ENCODE measurements at regions not wholly inside any gene's neighbourhood (a gene's known extent, or its start where the extent isn't known, plus 50 kb on each side); places are given as distances from the start of the nearest gene placed in this dataset.

DNA sequence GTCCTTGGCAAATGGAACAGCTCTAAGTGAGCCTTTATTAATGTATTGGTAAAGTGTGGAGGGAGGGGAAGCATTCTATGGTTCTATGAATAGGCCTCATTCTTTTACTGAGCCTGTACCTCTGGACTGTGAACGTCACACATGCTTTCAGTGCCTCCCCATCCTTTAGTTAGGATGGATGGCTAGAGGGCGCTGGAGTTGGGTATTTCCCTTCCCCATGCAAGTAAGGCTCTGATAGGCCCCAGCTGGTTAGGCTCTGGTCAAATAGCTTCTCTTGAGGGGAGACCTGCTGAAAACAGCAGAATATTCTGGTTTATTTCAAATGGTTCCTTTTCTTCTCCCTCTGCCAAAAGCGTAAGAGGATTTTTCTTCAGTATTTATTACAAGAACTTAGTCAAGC, 860.9 kb upstream of the MDGA2 start:
- no peaks in the 10 kb centered on the region for H3K36me3 ChIP-seq (ENCODE audit: control insufficient read depth in 4 of 4, insufficient read depth in 3 of 4, low read depth in 1 of 4, low read length in 3 of 4)
- H3K9me3 ChIP-seq (ENCODE audit: control insufficient read depth in 4 of 4, low read length in 3 of 4): peaks cover 0 to 3% (median 0%) of the 10 kb centered on the region in 4 donors
- H3K27me3 ChIP-seq (ENCODE audit: control insufficient read depth in 4 of 4, insufficient read depth in 4 of 4, low read length in 3 of 4): no peaks in the 10 kb centered on the region
- no peak for TF ChIP-seq GABPA (IDR thresholded peaks at IDR 0.05 in 1 of 2, conservative IDR thresholded peaks at IDR 0.05 in 1 of 2)
- no peak for TF ChIP-seq HNF4A (conservative IDR thresholded peaks at IDR 0.05)
- TF ChIP-seq, protein P1, sequence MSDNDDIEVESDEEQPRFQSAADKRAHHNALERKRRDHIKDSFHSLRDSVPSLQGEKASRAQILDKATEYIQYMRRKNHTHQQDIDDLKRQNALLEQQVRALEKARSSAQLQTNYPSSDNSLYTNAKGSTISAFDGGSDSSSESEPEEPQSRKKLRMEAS (IDR thresholded peaks at IDR 0.05): no peak
- no peak for TF ChIP-seq JUND (IDR thresholded peaks at IDR 0.05)
- no peak for TF ChIP-seq RXRA (IDR thresholded peaks at IDR 0.05)
- no peak for TF ChIP-seq HNF4G (IDR thresholded peaks at IDR 0.05)
- no peak for TF ChIP-seq FOXA2 (IDR thresholded peaks at IDR 0.05)
- TF ChIP-seq, protein P2, sequence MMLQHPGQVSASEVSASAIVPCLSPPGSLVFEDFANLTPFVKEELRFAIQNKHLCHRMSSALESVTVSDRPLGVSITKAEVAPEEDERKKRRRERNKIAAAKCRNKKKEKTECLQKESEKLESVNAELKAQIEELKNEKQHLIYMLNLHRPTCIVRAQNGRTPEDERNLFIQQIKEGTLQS (IDR thresholded peaks at IDR 0.05): no peak
- no peak for TF ChIP-seq EGR1 (IDR thresholded peaks at IDR 0.05; ENCODE audit: low read depth in 2 of 2)
- no peak for TF ChIP-seq TAF1 (conservative IDR thresholded peaks at IDR 0.05)
- TF ChIP-seq SP1 (IDR thresholded peaks at IDR 0.05): no peak
- TF ChIP-seq NR2F2 (IDR thresholded peaks at IDR 0.05): no peak
- TF ChIP-seq RAD21 (IDR thresholded peaks at IDR 0.05): no peak
- no peak for TF ChIP-seq YY1 (IDR thresholded peaks at IDR 0.05)
- TF ChIP-seq, protein P3, sequence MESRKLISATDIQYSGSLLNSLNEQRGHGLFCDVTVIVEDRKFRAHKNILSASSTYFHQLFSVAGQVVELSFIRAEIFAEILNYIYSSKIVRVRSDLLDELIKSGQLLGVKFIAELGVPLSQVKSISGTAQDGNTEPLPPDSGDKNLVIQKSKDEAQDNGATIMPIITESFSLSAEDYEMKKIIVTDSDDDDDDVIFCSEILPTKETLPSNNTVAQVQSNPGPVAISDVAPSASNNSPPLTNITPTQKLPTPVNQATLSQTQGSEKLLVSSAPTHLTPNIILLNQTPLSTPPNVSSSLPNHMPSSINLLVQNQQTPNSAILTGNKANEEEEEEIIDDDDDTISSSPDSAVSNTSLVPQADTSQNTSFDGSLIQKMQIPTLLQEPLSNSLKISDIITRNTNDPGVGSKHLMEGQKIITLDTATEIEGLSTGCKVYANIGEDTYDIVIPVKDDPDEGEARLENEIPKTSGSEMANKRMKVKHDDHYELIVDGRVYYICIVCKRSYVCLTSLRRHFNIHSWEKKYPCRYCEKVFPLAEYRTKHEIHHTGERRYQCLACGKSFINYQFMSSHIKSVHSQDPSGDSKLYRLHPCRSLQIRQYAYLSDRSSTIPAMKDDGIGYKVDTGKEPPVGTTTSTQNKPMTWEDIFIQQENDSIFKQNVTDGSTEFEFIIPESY (IDR thresholded peaks at IDR 0.05): no peak
- TF ChIP-seq, protein P4, sequence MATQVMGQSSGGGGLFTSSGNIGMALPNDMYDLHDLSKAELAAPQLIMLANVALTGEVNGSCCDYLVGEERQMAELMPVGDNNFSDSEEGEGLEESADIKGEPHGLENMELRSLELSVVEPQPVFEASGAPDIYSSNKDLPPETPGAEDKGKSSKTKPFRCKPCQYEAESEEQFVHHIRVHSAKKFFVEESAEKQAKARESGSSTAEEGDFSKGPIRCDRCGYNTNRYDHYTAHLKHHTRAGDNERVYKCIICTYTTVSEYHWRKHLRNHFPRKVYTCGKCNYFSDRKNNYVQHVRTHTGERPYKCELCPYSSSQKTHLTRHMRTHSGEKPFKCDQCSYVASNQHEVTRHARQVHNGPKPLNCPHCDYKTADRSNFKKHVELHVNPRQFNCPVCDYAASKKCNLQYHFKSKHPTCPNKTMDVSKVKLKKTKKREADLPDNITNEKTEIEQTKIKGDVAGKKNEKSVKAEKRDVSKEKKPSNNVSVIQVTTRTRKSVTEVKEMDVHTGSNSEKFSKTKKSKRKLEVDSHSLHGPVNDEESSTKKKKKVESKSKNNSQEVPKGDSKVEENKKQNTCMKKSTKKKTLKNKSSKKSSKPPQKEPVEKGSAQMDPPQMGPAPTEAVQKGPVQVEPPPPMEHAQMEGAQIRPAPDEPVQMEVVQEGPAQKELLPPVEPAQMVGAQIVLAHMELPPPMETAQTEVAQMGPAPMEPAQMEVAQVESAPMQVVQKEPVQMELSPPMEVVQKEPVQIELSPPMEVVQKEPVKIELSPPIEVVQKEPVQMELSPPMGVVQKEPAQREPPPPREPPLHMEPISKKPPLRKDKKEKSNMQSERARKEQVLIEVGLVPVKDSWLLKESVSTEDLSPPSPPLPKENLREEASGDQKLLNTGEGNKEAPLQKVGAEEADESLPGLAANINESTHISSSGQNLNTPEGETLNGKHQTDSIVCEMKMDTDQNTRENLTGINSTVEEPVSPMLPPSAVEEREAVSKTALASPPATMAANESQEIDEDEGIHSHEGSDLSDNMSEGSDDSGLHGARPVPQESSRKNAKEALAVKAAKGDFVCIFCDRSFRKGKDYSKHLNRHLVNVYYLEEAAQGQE (IDR thresholded peaks at IDR 0.05): no peak
- TF ChIP-seq, protein P5, sequence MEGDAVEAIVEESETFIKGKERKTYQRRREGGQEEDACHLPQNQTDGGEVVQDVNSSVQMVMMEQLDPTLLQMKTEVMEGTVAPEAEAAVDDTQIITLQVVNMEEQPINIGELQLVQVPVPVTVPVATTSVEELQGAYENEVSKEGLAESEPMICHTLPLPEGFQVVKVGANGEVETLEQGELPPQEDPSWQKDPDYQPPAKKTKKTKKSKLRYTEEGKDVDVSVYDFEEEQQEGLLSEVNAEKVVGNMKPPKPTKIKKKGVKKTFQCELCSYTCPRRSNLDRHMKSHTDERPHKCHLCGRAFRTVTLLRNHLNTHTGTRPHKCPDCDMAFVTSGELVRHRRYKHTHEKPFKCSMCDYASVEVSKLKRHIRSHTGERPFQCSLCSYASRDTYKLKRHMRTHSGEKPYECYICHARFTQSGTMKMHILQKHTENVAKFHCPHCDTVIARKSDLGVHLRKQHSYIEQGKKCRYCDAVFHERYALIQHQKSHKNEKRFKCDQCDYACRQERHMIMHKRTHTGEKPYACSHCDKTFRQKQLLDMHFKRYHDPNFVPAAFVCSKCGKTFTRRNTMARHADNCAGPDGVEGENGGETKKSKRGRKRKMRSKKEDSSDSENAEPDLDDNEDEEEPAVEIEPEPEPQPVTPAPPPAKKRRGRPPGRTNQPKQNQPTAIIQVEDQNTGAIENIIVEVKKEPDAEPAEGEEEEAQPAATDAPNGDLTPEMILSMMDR (IDR thresholded peaks at IDR 0.05; ENCODE audit: low read depth, low read length, missing input control): no peak
- no peak for TF ChIP-seq FOXA1 (IDR thresholded peaks at IDR 0.05)
- no peak overlapping the region for H3K27ac ChIP-seq (ENCODE audit: low read depth in 1 of 2, low read length in 2 of 2)
- H3K4me3 ChIP-seq (ENCODE audit: low read depth in 1 of 3, low read length in 3 of 3): no peak overlapping the region
- no peaks in the 10 kb centered on the region for H3K4me1 ChIP-seq (ENCODE audit: control insufficient read depth in 4 of 4, insufficient read depth in 4 of 4, low read length in 3 of 4)
- 55% methylated on average over 3 of the region's 3 CpGs for WGBS
- H3K9ac ChIP-seq (ENCODE audit: low read depth in 1 of 2, low read length in 2 of 2): no peak overlapping the region
- DNase-seq (ENCODE audit: low spot score): no peak
